HEK293T (cell line): ENCODE measurements at regions not wholly inside any gene's neighbourhood (a gene's known extent, or its start where the extent isn't known, plus 50 kb on each side); places are given as distances from the start of the nearest gene placed in this dataset.

ENCODE experiments used
- CTCF ChIA-PET: fragments of 350-600 bp; formaldehyde crosslinking; extraction: SDS; loops from one replicate; lab custom pipeline; 2021; ENCODE audit warnings: antibody characterized with exemption, inconsistent platforms; lab: Yijun Ruan, JAX
- POLR2A ChIA-PET: fragments of 350-600 bp; formaldehyde crosslinking; extraction: SDS; loops from one replicate; lab custom pipeline; 2020; ENCODE audit warnings: antibody characterized with exemption, inconsistent platforms; lab: Yijun Ruan, JAX
- DNase-seq: peaks from one replicate; pipeline ENCODE4 v3.0.0; 2012; ENCODE audit warnings: mixed read lengths; ENCODE audit errors: extremely low spot score
- ARNT ChIP-seq: fragments of 450-650 bp; IDR thresholded peaks from 2 replicates; pipeline ENCODE4 v1.6.1; 2017; ENCODE audit warnings: mild to moderate bottlenecking
- BHLHE40 ChIP-seq: fragments of 450-650 bp; IDR thresholded peaks from 2 replicates; pipeline ENCODE4 v1.6.1; 2016; ENCODE audit warnings: mild to moderate bottlenecking, moderate library complexity, borderline replicate concordance
- CTBP1 ChIP-seq: fragments of 450-650 bp; IDR thresholded peaks from 2 replicates; pipeline ENCODE4 v1.6.1; 2016; ENCODE audit warnings: borderline replicate concordance
- ELF4 ChIP-seq: fragments of 450-650 bp; IDR thresholded peaks from 2 replicates; pipeline ENCODE4 v1.6.1; 2017; ENCODE audit warnings: antibody characterized with exemption
- FOXA1 ChIP-seq: fragments of 450-650 bp; IDR thresholded peaks from 2 replicates; pipeline ENCODE4 v1.6.1; 2016; ENCODE audit warnings: mild to moderate bottlenecking
- FOXK2 ChIP-seq: fragments of 450-650 bp; IDR thresholded peaks from 2 replicates; pipeline ENCODE4 v1.6.1; 2016; ENCODE audit warnings: mild to moderate bottlenecking
- FOXM1 ChIP-seq: fragments of 450-650 bp; IDR thresholded peaks from 2 replicates; pipeline ENCODE4 v1.6.1; 2017; ENCODE audit warnings: mild to moderate bottlenecking, borderline replicate concordance
- HDGF ChIP-seq: fragments of 450-650 bp; IDR thresholded peaks from 2 replicates; pipeline ENCODE4 v1.6.1; 2017; ENCODE audit warnings: antibody characterized with exemption, borderline replicate concordance
- L3MBTL2 ChIP-seq: fragments of 450-650 bp; conservative IDR thresholded peaks from 2 replicates; pipeline ENCODE4 v1.6.1; 2016; ENCODE audit warnings: mild to moderate bottlenecking
- LEF1 ChIP-seq: fragments of 450-650 bp; IDR thresholded peaks from 2 replicates; pipeline ENCODE4 v1.6.1; 2017; ENCODE audit warnings: mild to moderate bottlenecking, borderline replicate concordance
- NFRKB ChIP-seq: fragments of 450-650 bp; IDR thresholded peaks from 2 replicates; pipeline ENCODE4 v1.6.1; 2016; ENCODE audit warnings: mild to moderate bottlenecking, moderate library complexity
- SP1 ChIP-seq: fragments of 450-650 bp; IDR thresholded peaks from 2 replicates; pipeline ENCODE4 v1.6.1; 2017
- SUZ12 ChIP-seq: fragments of 450-650 bp; IDR thresholded peaks from 2 replicates; pipeline ENCODE4 v1.6.1; 2016; ENCODE audit warnings: mild to moderate bottlenecking
- TARDBP ChIP-seq: fragments of 450-650 bp; IDR thresholded peaks from 2 replicates; pipeline ENCODE4 v1.6.1; 2016
- ZNF384 ChIP-seq: fragments of 450-650 bp; IDR thresholded peaks from 2 replicates; pipeline ENCODE4 v1.6.1; 2016
- TF ChIP-seq, protein P1 (sequence below): fragments of 450-650 bp; IDR thresholded peaks from 2 replicates; pipeline ENCODE4 v1.6.1; 2016

DNA sequence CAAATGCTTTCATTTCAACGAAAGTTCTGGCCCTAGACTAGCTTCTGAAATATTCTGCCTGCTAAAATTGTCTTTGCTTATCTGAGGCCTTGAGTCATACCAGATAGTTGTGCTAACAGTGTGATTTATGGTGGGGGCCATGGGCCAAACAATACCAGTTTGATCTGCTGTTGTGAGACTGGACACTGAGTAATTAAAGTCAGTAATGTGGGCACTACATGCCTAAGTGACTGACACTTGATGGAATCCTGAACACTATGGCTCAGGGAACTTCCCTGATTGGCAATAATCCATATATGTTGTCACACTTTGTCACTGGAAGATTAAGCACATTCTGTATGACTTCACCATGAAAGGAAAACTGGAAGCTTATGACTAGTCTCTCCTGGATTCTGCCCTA, 127.6 kb upstream of the CYLC2 start:
- POLR2A ChIA-PET: no interaction called here

DNA sequence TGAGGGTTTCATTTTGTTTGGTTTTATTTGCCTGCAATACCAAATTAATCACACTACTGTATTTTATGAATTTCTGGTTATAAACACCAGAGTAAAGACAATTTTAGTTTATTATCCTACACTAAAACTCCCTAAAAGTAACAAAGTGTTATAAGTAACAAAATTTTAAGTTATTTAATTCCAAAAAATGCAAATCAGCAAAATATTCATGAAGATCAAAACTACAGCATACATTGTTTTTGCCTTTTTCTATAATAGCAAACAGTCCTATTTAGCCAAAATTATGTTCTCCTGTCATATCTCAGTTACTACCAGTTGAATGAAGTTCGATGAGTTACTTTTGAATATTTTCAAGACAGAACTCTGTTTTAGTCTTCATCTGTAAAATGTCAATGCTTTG, 132.7 kb upstream of the CYLC2 start:
- ChIA-PET CTCF (no interaction called here), POLR2A (no interaction called here)
- no peak for DNase-seq
- no peak for TF ChIP-seq CTBP1
- no peak for TF ChIP-seq ARNT
- TF ChIP-seq ZNF384: no peak
- no peak for TF ChIP-seq L3MBTL2
- TF ChIP-seq FOXK2: no peak
- no peak for TF ChIP-seq FOXA1
- no peak for TF ChIP-seq HDGF
- no peak for TF ChIP-seq SUZ12
- TF ChIP-seq, protein P1, sequence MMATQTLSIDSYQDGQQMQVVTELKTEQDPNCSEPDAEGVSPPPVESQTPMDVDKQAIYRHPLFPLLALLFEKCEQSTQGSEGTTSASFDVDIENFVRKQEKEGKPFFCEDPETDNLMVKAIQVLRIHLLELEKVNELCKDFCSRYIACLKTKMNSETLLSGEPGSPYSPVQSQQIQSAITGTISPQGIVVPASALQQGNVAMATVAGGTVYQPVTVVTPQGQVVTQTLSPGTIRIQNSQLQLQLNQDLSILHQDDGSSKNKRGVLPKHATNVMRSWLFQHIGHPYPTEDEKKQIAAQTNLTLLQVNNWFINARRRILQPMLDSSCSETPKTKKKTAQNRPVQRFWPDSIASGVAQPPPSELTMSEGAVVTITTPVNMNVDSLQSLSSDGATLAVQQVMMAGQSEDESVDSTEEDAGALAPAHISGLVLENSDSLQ: no peak
- TF ChIP-seq FOXM1: no peak
- TF ChIP-seq NFRKB: no peak
- TF ChIP-seq ELF4: no peak
- TF ChIP-seq SP1: no peak
- TF ChIP-seq LEF1: no peak
- no peak for TF ChIP-seq BHLHE40
- TF ChIP-seq TARDBP: no peak

More for the DNA sequence above, 127.6 kb upstream of the CYLC2 start:
- CTCF ChIA-PET: no interaction called here
- DNase-seq: no peak
- no peak for TF ChIP-seq BHLHE40

DNA sequence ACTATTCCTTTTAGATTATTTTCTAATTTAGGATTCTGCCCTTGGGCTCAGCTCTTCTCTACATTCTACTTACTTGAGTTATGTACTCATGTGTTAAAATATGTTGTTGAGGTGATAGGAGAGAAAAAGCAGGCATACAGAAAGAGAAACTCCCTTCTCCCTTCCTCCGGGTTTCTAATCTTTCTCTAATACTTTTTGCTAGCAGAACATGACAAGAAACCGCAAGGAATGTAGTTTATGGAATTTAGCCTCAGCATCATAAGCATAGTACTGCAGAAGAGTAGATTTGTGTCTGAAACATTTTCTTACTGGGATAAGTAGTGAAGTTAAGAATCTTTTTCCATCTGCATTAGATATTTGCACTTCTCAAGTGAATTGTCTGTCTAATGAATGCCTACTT, 139.5 kb upstream of the CYLC2 start:
- ChIA-PET CTCF (no interaction called here), POLR2A (no interaction called here)
- no peak for DNase-seq
- no peak for TF ChIP-seq FOXA1
- TF ChIP-seq NFRKB: no peak
- TF ChIP-seq FOXK2: no peak
- no peak for TF ChIP-seq SUZ12
- TF ChIP-seq, protein P1: no peak
- no peak for TF ChIP-seq BHLHE40
- TF ChIP-seq L3MBTL2: no peak
- TF ChIP-seq ARNT: no peak

DNA sequence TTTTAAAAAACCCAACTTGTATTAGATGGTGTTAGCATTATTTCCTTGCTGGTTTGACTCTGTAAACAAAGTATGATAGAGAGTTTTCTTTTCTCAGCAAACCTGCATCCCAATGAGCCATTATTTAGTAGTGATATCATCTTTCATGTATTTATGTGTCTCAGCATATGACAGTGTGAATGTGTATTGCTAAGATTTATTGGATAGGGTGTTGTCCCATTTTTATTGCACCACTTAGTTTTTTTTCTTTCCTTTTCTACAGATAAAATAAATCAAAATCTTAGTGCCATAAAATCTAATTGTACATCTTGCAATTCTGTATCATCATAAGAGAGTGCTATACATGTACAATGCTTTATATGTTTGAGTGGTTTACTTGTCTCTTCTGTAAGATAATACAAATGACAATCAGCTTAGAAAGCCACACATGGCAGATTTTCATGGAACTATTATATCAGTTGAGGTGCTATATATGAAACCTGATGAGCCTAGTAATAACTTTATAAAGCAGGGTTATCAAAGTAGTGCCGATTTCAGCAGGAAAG, 149.2 kb upstream of the CYLC2 start:
- POLR2A ChIA-PET: no interaction called here
- CTCF ChIA-PET: no interaction called here
- TF ChIP-seq FOXA1: no peak
- TF ChIP-seq ARNT: no peak
- no peak for DNase-seq

DNA sequence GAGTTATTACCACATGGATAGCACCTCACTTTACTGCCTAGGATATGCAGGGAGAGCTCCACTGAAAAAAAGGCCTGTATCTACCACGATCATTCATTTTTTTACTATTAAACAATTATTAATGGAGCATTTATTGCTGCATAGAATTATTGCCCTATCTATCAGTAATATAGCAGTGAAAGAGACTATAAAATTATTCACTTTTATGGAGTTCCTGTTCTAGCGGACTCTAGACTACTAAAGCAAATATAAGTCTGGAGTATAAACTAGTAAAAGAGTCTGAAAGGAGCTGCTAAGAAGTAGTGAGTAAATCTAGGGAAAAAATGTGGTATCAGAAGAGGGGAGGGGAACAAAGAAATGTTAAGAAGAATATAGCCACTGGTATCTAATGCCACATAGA, 150.4 kb upstream of the CYLC2 start:
- no peak for DNase-seq
- ChIA-PET POLR2A (no interaction called here), CTCF (no interaction called here)
- TF ChIP-seq SUZ12 (no peak), BHLHE40 (no peak), FOXM1 (no peak), L3MBTL2 (no peak), TARDBP (no peak), FOXK2 (no peak), SP1 (no peak), ARNT (no peak), FOXA1 (no peak), ZNF384 (no peak), HDGF (no peak), CTBP1 (no peak), LEF1 (no peak), NFRKB (no peak), ELF4 (no peak)
- TF ChIP-seq, protein P1: no peak

DNA sequence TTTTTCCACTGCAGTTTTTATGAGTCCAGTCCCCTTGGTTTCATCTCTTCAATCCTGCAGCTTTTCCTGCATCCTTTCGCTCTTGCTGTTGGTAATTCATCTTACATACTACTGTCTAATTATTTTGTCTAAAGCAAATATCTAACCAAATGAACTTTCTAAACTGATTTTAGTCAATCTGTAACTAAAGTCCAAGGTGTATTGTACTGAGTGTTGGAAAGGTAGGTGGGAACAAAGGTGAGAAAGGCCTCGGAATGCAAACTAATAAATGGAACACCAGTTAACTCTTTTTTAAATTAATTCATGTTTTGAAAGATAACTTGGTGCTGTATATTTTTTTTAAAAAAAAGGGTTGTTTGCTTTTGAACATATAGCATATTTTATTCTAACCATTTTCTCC, 152.7 kb upstream of the CYLC2 start:
- ChIA-PET CTCF (no interaction called here), POLR2A (no interaction called here)
- TF ChIP-seq L3MBTL2 (no peak), LEF1 (no peak), NFRKB (no peak), FOXA1 (no peak), TARDBP (no peak), FOXM1 (no peak), HDGF (no peak), SUZ12 (no peak)
- DNase-seq: no peak

DNA sequence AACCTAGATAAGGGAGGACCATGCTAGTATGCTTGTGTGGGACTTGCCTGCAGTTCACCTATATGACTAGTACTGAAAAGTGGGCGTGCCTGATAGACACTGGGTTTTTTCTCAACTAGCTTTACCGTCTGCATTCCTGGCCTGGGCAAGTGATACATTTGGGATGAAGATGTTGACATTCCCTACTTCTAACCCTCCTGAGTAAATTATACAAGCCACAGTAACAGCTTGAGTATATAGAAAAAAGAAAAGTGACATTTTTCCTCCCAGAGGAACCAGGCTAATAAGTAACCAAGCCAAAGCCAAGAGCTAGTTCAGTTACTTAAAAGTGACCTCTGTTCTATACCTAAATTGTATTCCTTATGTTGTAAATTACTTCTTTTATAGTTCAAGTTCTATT, 153.8 kb upstream of the CYLC2 start:
- CTCF ChIA-PET: no interaction called here
- no peak for TF ChIP-seq ELF4
- no peak for TF ChIP-seq ZNF384
- TF ChIP-seq CTBP1: no peak
- TF ChIP-seq SUZ12: no peak
- TF ChIP-seq TARDBP: no peak
- no peak for TF ChIP-seq FOXM1
- TF ChIP-seq, protein P1: no peak
- TF ChIP-seq LEF1: no peak
- no peak for TF ChIP-seq FOXA1
- no peak for TF ChIP-seq FOXK2
- TF ChIP-seq BHLHE40: no peak
- TF ChIP-seq ARNT: no peak
- no peak for TF ChIP-seq HDGF
- no peak for TF ChIP-seq NFRKB
- no peak for TF ChIP-seq L3MBTL2
- TF ChIP-seq SP1: no peak
- no peak for DNase-seq
- POLR2A ChIA-PET: no interaction called here
